ENCODE measurements at regions not wholly inside any gene's neighbourhood (a gene's known extent, or its start where the extent isn't known, plus 50 kb on each side); places are given as distances from the start of the nearest gene placed in this dataset.

DNA sequence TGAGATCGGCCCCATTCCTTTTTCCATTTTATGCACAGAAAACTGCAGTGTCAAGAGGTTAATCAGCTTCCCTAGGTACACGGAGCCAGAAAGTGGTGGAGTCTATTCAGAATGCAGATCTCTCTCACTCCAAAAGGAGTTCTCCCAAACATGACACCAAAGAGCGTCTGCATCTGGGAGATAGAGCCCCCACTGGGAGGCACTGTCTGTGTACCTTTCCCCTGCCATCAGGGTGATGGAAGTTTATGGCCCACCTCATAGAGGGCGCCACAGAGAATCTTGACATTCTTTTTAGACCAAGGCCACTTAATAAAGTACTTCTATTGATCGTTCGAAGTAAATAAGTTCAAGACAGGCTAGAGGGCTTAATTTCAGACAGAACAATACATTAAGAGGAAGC lies 493.7 kb upstream of the ERCC4 start:
- Mint-ChIP-seq H3K4me1 (ENCODE audit: low read depth) (no peaks in the 10 kb centered on the region), H3K27ac (no peak overlapping the region), H3K27me3 (ENCODE audit: insufficient read depth) (no peaks in the 10 kb centered on the region), H3K36me3 (ENCODE audit: low read depth) (no peaks in the 10 kb centered on the region), H3K4me3 (no peak overlapping the region), H3K9me3 (no peaks in the 10 kb centered on the region)
- intact Hi-C loops (cut with micrococcal nuclease), result no loop called here
- no peak for DNase-seq (ENCODE audit: low spot score)

GRCh38 chr16:13426736-13427135 lies 493.2 kb upstream of the ERCC4 start:
- no peak for DNase-seq (ENCODE audit: low spot score)
- Mint-ChIP-seq H3K36me3 (ENCODE audit: low read depth) (no peaks in the 10 kb centered on the region), H3K9me3 (no peaks in the 10 kb centered on the region), H3K27me3 (ENCODE audit: insufficient read depth) (no peaks in the 10 kb centered on the region), H3K4me1 (ENCODE audit: low read depth) (no peaks in the 10 kb centered on the region), H3K27ac (no peak overlapping the region), H3K4me3 (no peak overlapping the region)
- intact Hi-C loops (cut with micrococcal nuclease), result no loop called here

- Mint-ChIP-seq H3K4me1 (ENCODE audit: low read depth) (no peaks in the 10 kb centered on the region), H3K27me3 (ENCODE audit: insufficient read depth) (no peaks in the 10 kb centered on the region), H3K27ac (no peak overlapping the region), H3K36me3 (ENCODE audit: low read depth) (no peaks in the 10 kb centered on the region), H3K4me3 (no peak overlapping the region), H3K9me3 (no peaks in the 10 kb centered on the region)
- DNase-seq (ENCODE audit: low spot score), result no peak
- intact Hi-C loops (cut with micrococcal nuclease), result no loop called here
Observed at GRCh38 chr16:13427943-13428342, 492.0 kb upstream of the ERCC4 start.

- intact Hi-C loops (cut with micrococcal nuclease), result no loop called here
- no peaks in the 10 kb centered on the region for H3K27me3 Mint-ChIP-seq (ENCODE audit: insufficient read depth)
Observed at GRCh38 chr16:13429416-13429815, 490.5 kb upstream of the ERCC4 start.

DNA sequence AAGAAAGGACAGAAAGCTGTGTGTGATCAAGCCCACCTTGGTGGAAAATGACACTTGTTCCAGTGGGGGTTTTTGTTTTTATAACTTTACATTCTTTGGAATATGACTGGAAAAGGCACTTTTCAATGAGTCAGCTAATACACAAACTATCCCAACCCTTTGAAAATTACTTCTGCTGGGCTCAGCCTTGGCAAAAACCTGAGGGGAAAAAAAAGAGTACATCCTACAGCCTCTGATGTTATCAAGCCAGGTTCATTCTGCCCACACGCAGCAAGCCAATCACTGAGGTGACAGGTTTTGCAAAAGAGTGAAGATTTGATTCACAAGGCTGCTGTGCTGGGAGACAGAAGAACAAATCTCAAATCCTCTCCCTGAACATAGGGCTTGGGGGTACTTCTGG lies 484.5 kb upstream of the ERCC4 start:
- Mint-ChIP-seq H3K9me3 (peaks cover 7% of the 10 kb centered on the region), H3K4me1 (ENCODE audit: low read depth) (no peaks in the 10 kb centered on the region), H3K4me3 (no peak overlapping the region), H3K36me3 (ENCODE audit: low read depth) (no peaks in the 10 kb centered on the region), H3K27ac (no peak overlapping the region), H3K27me3 (ENCODE audit: insufficient read depth) (no peaks in the 10 kb centered on the region)
- intact Hi-C loops (cut with micrococcal nuclease), result no loop called here
- DNase-seq (ENCODE audit: low spot score), result no peak

More at GRCh38 chr16:13429416-13429815, 490.5 kb upstream of the ERCC4 start:
- no peaks in the 10 kb centered on the region for H3K9me3 Mint-ChIP-seq
- H3K4me1 Mint-ChIP-seq (ENCODE audit: low read depth), result no peaks in the 10 kb centered on the region
- H3K36me3 Mint-ChIP-seq (ENCODE audit: low read depth), result no peaks in the 10 kb centered on the region
- H3K4me3 Mint-ChIP-seq, result no peak overlapping the region
- no peak overlapping the region for H3K27ac Mint-ChIP-seq
- no peak for DNase-seq (ENCODE audit: low spot score)

DNA sequence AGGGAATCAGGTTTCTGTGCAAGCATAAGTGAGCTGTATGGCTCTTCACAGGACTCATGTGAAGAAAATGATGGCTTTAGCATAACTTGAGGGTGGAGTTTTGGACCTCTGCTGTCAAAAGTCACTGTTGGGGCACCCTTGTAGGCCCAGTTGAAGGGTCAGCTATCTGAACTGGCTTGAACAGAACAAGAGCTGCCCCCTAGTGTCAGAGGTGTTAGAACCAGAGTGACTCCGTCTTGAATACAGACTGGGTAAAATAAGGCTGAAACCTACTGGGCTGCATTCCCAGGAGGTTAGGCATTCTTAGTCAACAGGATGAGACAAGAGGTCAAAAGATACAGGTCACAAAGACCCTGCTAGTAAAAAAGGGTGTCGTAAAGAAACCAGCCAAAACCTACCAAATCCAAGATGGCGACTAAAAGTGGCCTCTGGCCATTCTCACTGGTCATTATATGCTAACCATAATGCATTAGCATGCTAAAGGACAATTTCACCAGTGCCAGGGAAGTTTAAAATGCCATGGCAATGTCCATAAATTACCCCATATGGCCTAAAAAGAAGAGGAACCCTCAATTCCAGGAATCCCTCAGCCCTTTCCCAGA lies 484.0 kb upstream of the ERCC4 start:
- Mint-ChIP-seq H3K4me1 (ENCODE audit: low read depth) (no peaks in the 10 kb centered on the region), H3K4me3 (no peak overlapping the region), H3K27me3 (ENCODE audit: insufficient read depth) (no peaks in the 10 kb centered on the region), H3K9me3 (peaks cover 7% of the 10 kb centered on the region), H3K36me3 (ENCODE audit: low read depth) (no peaks in the 10 kb centered on the region), H3K27ac (no peak overlapping the region)
- intact Hi-C loops (cut with micrococcal nuclease), result no loop called here
- no peak for DNase-seq (ENCODE audit: low spot score)

- intact Hi-C loops (cut with micrococcal nuclease), result no loop called here
- Mint-ChIP-seq H3K9me3 (peaks cover 7% of the 10 kb centered on the region), H3K27me3 (ENCODE audit: insufficient read depth) (no peaks in the 10 kb centered on the region), H3K4me1 (ENCODE audit: low read depth) (no peaks in the 10 kb centered on the region), H3K27ac (no peak overlapping the region), H3K4me3 (no peak overlapping the region), H3K36me3 (ENCODE audit: low read depth) (no peaks in the 10 kb centered on the region)
- no peak for DNase-seq (ENCODE audit: low spot score)
Observed at GRCh38 chr16:13436641-13437412, 483.1 kb upstream of the ERCC4 start.

DNA sequence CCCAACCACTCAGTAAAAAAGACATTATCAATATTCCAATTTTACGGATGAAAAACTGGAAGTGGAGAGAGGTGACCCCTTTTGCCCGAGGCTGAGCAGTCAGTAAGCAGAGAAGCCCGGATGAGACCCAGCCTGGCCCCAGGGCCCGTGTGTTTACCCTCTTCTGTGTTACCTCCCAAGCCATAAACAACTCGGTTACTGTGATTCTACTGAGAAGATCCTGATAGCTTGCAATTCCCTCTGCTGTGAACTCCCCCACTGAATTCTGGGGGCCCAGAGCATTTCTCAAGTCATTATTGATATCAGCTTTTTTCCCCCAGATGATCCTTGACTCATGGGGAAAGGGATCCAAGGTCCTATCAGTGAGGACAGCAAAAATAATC lies 482.6 kb upstream of the ERCC4 start:
- Mint-ChIP-seq H3K9me3 (peaks cover 7% of the 10 kb centered on the region), H3K27ac (no peak overlapping the region), H3K4me3 (no peak overlapping the region), H3K27me3 (ENCODE audit: insufficient read depth) (no peaks in the 10 kb centered on the region), H3K4me1 (ENCODE audit: low read depth) (no peaks in the 10 kb centered on the region), H3K36me3 (ENCODE audit: low read depth) (no peaks in the 10 kb centered on the region)
- intact Hi-C loops (cut with micrococcal nuclease), result no loop called here
- no peak for DNase-seq (ENCODE audit: low spot score)

- no peak for DNase-seq (ENCODE audit: low spot score)
- intact Hi-C loops (cut with micrococcal nuclease), result no loop called here
- Mint-ChIP-seq H3K27ac (no peak overlapping the region), H3K9me3 (peaks cover 7% of the 10 kb centered on the region), H3K27me3 (ENCODE audit: insufficient read depth) (no peaks in the 10 kb centered on the region), H3K4me3 (no peak overlapping the region), H3K36me3 (ENCODE audit: low read depth) (no peaks in the 10 kb centered on the region), H3K4me1 (ENCODE audit: low read depth) (no peaks in the 10 kb centered on the region)
Observed at GRCh38 chr16:13438064-13438463, 481.9 kb upstream of the ERCC4 start.

GRCh38 chr16:13439766-13440165 lies 480.2 kb upstream of the ERCC4 start:
- Mint-ChIP-seq H3K27me3 (ENCODE audit: insufficient read depth) (no peaks in the 10 kb centered on the region), H3K4me3 (no peak overlapping the region), H3K36me3 (ENCODE audit: low read depth) (no peaks in the 10 kb centered on the region), H3K27ac (no peak overlapping the region), H3K4me1 (ENCODE audit: low read depth) (no peaks in the 10 kb centered on the region), H3K9me3 (peaks cover 7% of the 10 kb centered on the region)
- intact Hi-C loops (cut with micrococcal nuclease), result no loop called here
- DNase-seq (ENCODE audit: low spot score), result no peak

- no peak for DNase-seq (ENCODE audit: low spot score)
- intact Hi-C loops (cut with micrococcal nuclease), result no loop called here
Observed at GRCh38 chr16:13441675-13442074, 478.3 kb upstream of the ERCC4 start.

DNA sequence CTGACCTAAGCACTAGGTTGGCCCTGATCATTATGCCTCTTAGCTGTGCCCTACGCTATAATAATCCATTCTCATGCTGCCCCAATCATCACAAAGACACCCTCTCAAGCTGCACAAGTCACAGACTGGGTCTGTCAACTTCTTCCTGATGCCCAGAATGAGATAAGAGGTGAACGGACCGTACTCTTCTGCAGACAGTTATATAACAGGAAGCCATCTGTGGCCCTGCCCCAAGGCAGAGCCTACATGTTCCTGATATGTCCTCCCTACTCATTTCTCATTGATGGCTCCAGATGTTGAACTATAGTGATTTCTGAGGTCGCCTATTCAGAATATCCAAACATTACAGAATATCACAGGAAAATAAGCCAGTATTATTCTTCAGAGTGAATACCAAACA lies 471.6 kb upstream of the ERCC4 start:
- Mint-ChIP-seq H3K27ac (no peak overlapping the region), H3K27me3 (ENCODE audit: insufficient read depth) (no peaks in the 10 kb centered on the region), H3K4me3 (no peak overlapping the region), H3K36me3 (ENCODE audit: low read depth) (no peaks in the 10 kb centered on the region), H3K9me3 (no peaks in the 10 kb centered on the region), H3K4me1 (ENCODE audit: low read depth) (no peaks in the 10 kb centered on the region)
- intact Hi-C loops (cut with micrococcal nuclease), result no loop called here
- no peak for DNase-seq (ENCODE audit: low spot score)

More at GRCh38 chr16:13441675-13442074, 478.3 kb upstream of the ERCC4 start:
- Mint-ChIP-seq H3K27ac (no peak overlapping the region), H3K4me1 (ENCODE audit: low read depth) (no peaks in the 10 kb centered on the region), H3K4me3 (no peak overlapping the region), H3K9me3 (peaks cover 7% of the 10 kb centered on the region), H3K36me3 (ENCODE audit: low read depth) (no peaks in the 10 kb centered on the region), H3K27me3 (ENCODE audit: insufficient read depth) (no peaks in the 10 kb centered on the region)

GRCh38 chr16:13453325-13453724 lies 466.6 kb upstream of the ERCC4 start:
- intact Hi-C loops (cut with micrococcal nuclease), result no loop called here

More at GRCh38 chr16:13453325-13453724, 466.6 kb upstream of the ERCC4 start:
- H3K36me3 Mint-ChIP-seq (ENCODE audit: low read depth), result no peaks in the 10 kb centered on the region
- H3K9me3 Mint-ChIP-seq, result no peaks in the 10 kb centered on the region
- H3K4me1 Mint-ChIP-seq (ENCODE audit: low read depth), result no peaks in the 10 kb centered on the region
- H3K27me3 Mint-ChIP-seq (ENCODE audit: insufficient read depth), result no peaks in the 10 kb centered on the region
- no peak overlapping the region for H3K4me3 Mint-ChIP-seq
- no peak overlapping the region for H3K27ac Mint-ChIP-seq
- no peak for DNase-seq (ENCODE audit: low spot score)
